ENCODE measurements at regions not wholly inside any gene's neighbourhood (a gene's known extent, or its start where the extent isn't known, plus 50 kb on each side); places are given as distances from the start of the nearest gene placed in this dataset.

- no peak overlapping the region for H3K4me3 ChIP-seq (ENCODE audit: low read depth, low read length)
- no peak for TF ChIP-seq CTCF (tag by site-specific recombination; IDR thresholded peaks at IDR 0.05)
- ChIA-PET CTCF (no interaction called here), POLR2A (no interaction called here)
- H3K9me3 ChIP-seq (ENCODE audit: control insufficient read depth, insufficient read depth, low read depth, low read length) = no peaks in the 10 kb centered on the region
- H3K27ac ChIP-seq (ENCODE audit: extremely low read depth, low read depth, low read length) = no peak overlapping the region
- no peaks in the 10 kb centered on the region for H3K4me1 ChIP-seq (ENCODE audit: control insufficient read depth, insufficient read depth, low read length)
- H3K36me3 ChIP-seq (ENCODE audit: control insufficient read depth in 2 of 2, insufficient read depth in 1 of 2, low read length in 2 of 2) = no peaks in the 10 kb centered on the region
Measured at GRCh38 chr18:54740136-54740846, 88.0 kb upstream of the RAB27B start.

- Histone ChIP-seq H3K4me1 (ENCODE audit: control insufficient read depth, insufficient read depth, low read length) (no peaks in the 10 kb centered on the region), H3K27ac (ENCODE audit: extremely low read depth, low read depth, low read length) (no peak overlapping the region), H3K4me3 (ENCODE audit: low read depth, low read length) (no peak overlapping the region), H3K36me3 (ENCODE audit: control insufficient read depth in 2 of 2, insufficient read depth in 1 of 2, low read length in 2 of 2) (no peaks in the 10 kb centered on the region), H3K9me3 (ENCODE audit: control insufficient read depth, insufficient read depth, low read depth, low read length) (no peaks in the 10 kb centered on the region)
- CTCF ChIA-PET = interaction anchor here (0.6 to 1.1 kb wide), 3 partner anchors 10 to 188 kb away, joined by 3 to 5 read pairs (median 4); no protein-coding TSS in a partner anchor
- TF ChIP-seq ZNF114 (tag by site-specific recombination; IDR thresholded peaks at IDR 0.05) (no peak), ZNF48 (tag by site-specific recombination; IDR thresholded peaks at IDR 0.05) (no peak), ZNF350 (tag by site-specific recombination; IDR thresholded peaks at IDR 0.05) (no peak), BCL11A (tag by site-specific recombination; IDR thresholded peaks at IDR 0.05; ENCODE audit: low read depth) (no peak), ZNF610 (tag by site-specific recombination; IDR thresholded peaks at IDR 0.05; ENCODE audit: borderline replicate concordance) (no peak), ZNF560 (tag by site-specific recombination; IDR thresholded peaks at IDR 0.05; ENCODE audit: borderline replicate concordance) (no peak), HOXC10 (CRISPR knock-in tag; IDR thresholded peaks at IDR 0.05) (no peak), ZNF2 (tag by site-specific recombination; IDR thresholded peaks at IDR 0.05) (no peak), ZNF391 (tag by site-specific recombination; IDR thresholded peaks at IDR 0.05; ENCODE audit: borderline replicate concordance, low read depth) (no peak), ZNF324 (tag by site-specific recombination; IDR thresholded peaks at IDR 0.05) (no peak), ZNF214 (tag by site-specific recombination; IDR thresholded peaks at IDR 0.05; ENCODE audit: borderline replicate concordance) (no peak), ZNF677 (tag by site-specific recombination; IDR thresholded peaks at IDR 0.05) (no peak), ZNF707 (tag by site-specific recombination; IDR thresholded peaks at IDR 0.05) (no peak), SCRT2 (tag by site-specific recombination; IDR thresholded peaks at IDR 0.05) (no peak), ZSCAN5A (tag by site-specific recombination; IDR thresholded peaks at IDR 0.05) (no peak), ZNF521 (tag by site-specific recombination; IDR thresholded peaks at IDR 0.05) (no peak), ZNF600 (tag by site-specific recombination; IDR thresholded peaks at IDR 0.05) (no peak), ZNF239 (tag by site-specific recombination; IDR thresholded peaks at IDR 0.05) (no peak), REST (tag by site-specific recombination; IDR thresholded peaks at IDR 0.05) (no peak)
- POLR2A ChIA-PET = no interaction called here
Measured at GRCh38 chr18:54742120-54742519, 86.2 kb upstream of the RAB27B start.
